BLaER1 (cell line): ENCODE measurements at regions not wholly inside any gene's neighbourhood (a gene's known extent, or its start where the extent isn't known, plus 50 kb on each side); places are given as distances from the start of the nearest gene placed in this dataset.

ENCODE experiments used
- H3K27ac ChIP-seq: shearing (Covaris generic); formaldehyde crosslinking; 2 replicates; pipeline ENCODE4 v1.8.1; 2022
- H3K27me3 ChIP-seq: shearing (Covaris generic); formaldehyde crosslinking; 2 replicates; pipeline ENCODE4 v1.8.1; 2022
- H3K36me3 ChIP-seq: shearing (Covaris generic); formaldehyde crosslinking; 2 replicates; pipeline ENCODE4 v1.8.1; 2022
- H3K4me1 ChIP-seq: shearing (Covaris generic); formaldehyde crosslinking; 2 replicates; pipeline ENCODE4 v1.8.1; 2022
- H3K4me2 ChIP-seq: shearing (Covaris generic); formaldehyde crosslinking; 2 replicates; pipeline ENCODE4 v1.8.1; 2022
- H3K4me3 ChIP-seq: shearing (Covaris generic); formaldehyde crosslinking; 2 replicates; pipeline ENCODE4 v1.8.1; 2022
- H3K9ac ChIP-seq: shearing (Covaris generic); formaldehyde crosslinking; 2 replicates; pipeline ENCODE4 v1.8.1; 2022
- H3K9me3 ChIP-seq: shearing (Covaris generic); formaldehyde crosslinking; 2 replicates; pipeline ENCODE4 v1.8.1; 2022
- H4K20me1 ChIP-seq: shearing (Covaris generic); formaldehyde crosslinking; 2 replicates; pipeline ENCODE4 v1.8.1; 2022
- Cebpa-rat ChIP-seq: shearing (Covaris generic); IDR thresholded peaks from 2 replicates; pipeline ENCODE4 v1.8.1; 2022

DNA sequence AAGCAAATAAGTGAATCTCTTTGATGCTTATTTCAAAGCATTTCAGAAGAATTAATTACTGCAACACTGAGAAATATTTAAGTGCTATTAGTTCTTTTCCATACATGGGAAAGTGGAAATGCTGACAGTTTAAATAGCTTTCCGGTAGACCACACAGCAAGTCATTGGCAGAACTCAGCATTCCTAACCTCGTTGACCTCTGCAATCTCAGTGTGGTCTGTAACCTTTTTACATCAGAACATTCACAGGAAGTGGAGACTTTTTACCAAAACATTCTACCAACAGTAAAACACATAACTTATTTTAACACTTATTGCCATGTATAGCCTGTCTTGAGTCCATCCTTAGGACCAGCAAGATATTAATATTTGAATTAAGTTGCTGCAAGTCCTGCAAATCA lies 249.5 kb upstream of the DCN start:
- H3K36me3 ChIP-seq: no peaks in the 10 kb centered on the region
- H3K4me3 ChIP-seq: no peak overlapping the region
- TF ChIP-seq Cebpa-rat: no peak
- H3K27ac ChIP-seq: no peak overlapping the region
- H3K9me3 ChIP-seq: no peaks in the 10 kb centered on the region
- H3K9ac ChIP-seq: no peak overlapping the region
- H4K20me1 ChIP-seq: no peaks in the 10 kb centered on the region
- no peak overlapping the region for H3K4me2 ChIP-seq
- no peaks in the 10 kb centered on the region for H3K4me1 ChIP-seq
- no peaks in the 10 kb centered on the region for H3K27me3 ChIP-seq

DNA sequence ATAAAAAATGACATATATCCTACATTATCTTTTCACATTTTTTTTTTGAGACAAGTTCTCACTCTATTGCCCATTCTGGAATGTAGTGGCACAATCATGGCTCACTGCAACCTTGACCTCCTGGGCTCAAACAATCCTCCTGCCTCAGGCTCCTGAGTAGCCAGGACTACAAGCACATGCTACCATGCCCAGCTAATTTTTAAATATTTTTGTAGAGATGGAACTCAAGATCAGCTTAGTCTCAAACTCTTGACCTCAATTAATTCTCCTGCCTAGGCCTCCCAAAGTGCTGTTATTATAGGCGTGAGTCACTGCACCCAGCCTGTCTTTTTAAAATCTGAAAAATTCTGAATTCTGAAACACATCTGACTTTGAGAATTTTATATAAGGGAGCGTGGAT lies 241.9 kb upstream of the DCN start:
- Histone ChIP-seq H3K27ac (no peak overlapping the region), H3K9me3 (no peaks in the 10 kb centered on the region), H3K36me3 (no peaks in the 10 kb centered on the region), H3K27me3 (no peaks in the 10 kb centered on the region), H3K4me3 (no peak overlapping the region), H3K9ac (no peak overlapping the region), H3K4me1 (no peaks in the 10 kb centered on the region), H4K20me1 (no peaks in the 10 kb centered on the region), H3K4me2 (no peak overlapping the region)
- no peak for TF ChIP-seq Cebpa-rat

DNA sequence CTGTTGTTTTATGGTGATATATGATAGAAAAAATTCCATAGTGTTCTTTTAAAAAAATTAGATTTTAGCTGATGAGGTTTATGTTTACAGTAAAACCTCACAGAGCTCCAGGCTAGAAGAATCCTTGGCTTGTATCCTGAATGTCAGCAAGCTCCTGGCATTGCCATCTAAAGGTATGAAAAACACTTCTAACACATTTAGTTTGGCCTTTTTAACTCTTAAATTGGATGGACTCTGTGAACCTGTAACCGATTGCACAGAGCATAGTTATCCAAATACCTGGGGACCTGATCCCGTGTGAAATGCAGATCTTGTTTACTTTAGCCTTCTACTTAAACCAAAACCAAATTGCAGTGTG lies 241.1 kb upstream of the DCN start:
- H3K27me3 ChIP-seq: no peaks in the 10 kb centered on the region
- no peak for TF ChIP-seq Cebpa-rat
- no peak overlapping the region for H3K4me2 ChIP-seq
- no peaks in the 10 kb centered on the region for H3K9me3 ChIP-seq
- H3K4me3 ChIP-seq: no peak overlapping the region
- H4K20me1 ChIP-seq: no peaks in the 10 kb centered on the region
- H3K27ac ChIP-seq: no peak overlapping the region
- H3K9ac ChIP-seq: no peak overlapping the region
- no peaks in the 10 kb centered on the region for H3K4me1 ChIP-seq
- H3K36me3 ChIP-seq: no peaks in the 10 kb centered on the region

DNA sequence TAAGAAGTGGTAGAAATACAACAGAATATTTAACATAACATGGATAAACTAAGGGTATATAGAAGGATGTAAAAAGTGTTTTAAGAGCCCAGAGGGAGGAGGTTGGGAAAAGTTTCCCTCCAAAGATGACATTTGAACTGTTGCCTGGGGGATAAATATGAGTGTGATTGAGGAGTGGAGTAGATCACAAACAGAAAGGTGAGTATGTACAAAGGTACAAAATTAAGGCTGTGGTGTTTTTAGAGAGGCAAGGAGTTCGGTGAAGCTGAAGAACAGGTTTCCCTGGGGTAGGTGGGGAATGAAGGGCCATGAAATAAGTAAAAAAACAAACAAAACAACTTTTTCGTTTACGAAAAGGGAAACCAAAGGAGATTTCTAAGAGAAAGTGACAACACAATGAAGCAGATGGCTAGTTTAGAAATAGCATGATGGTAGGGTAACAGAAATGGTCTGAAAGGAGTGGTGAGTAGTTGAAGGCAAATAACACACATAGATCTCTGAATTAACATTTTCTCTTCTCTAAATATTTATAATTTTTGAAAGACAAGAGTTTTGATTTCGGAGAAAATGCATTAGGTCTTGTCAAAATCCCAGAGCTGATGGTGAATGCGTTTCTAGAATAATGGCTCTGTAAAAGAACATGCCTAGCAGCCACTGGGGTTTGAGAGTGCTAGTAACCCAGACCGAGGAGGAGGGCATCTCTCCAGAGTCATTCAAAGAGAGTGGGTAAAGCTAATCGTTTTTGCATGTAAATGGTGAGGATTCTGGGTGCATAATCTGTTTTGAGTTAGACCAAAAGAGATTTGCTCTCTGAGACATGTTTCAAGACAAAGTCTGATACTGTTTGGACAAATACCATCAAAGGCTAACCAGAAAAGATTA lies 240.4 kb upstream of the DCN start:
- H3K4me1 ChIP-seq: no peaks in the 10 kb centered on the region
- no peak overlapping the region for H3K27ac ChIP-seq
- no peak overlapping the region for H3K4me3 ChIP-seq

DNA sequence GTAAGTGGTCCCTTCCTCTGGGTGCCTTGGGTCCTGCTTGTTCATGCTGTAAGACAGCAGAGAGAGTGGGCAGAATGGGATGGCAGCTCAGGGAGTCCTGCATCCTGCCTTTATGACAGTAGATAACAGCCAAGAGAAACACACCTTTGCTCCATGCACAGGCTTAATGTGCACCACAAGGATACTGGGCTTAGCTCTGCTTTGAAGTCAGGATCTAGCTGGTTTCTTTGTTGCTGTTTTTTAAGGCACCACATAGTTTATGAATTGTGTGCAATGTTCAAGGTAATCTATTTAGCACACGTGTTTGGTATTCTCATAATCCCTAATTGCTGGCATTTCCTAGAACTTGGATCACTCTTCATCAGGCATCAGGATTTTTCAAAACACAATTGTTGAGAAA lies 239.5 kb upstream of the DCN start:
- no peak for TF ChIP-seq Cebpa-rat
- Histone ChIP-seq H3K4me2 (no peak overlapping the region), H3K9ac (no peak overlapping the region), H3K27ac (no peak overlapping the region), H3K36me3 (no peaks in the 10 kb centered on the region), H3K9me3 (no peaks in the 10 kb centered on the region), H3K4me3 (no peak overlapping the region), H3K27me3 (no peaks in the 10 kb centered on the region), H3K4me1 (no peaks in the 10 kb centered on the region), H4K20me1 (no peaks in the 10 kb centered on the region)

More for the DNA sequence above, 240.4 kb upstream of the DCN start:
- Histone ChIP-seq H3K36me3 (no peaks in the 10 kb centered on the region), H3K27me3 (no peaks in the 10 kb centered on the region), H3K9me3 (no peaks in the 10 kb centered on the region), H3K9ac (no peak overlapping the region), H3K4me2 (no peak overlapping the region), H4K20me1 (no peaks in the 10 kb centered on the region)
- TF ChIP-seq Cebpa-rat: no peak

DNA sequence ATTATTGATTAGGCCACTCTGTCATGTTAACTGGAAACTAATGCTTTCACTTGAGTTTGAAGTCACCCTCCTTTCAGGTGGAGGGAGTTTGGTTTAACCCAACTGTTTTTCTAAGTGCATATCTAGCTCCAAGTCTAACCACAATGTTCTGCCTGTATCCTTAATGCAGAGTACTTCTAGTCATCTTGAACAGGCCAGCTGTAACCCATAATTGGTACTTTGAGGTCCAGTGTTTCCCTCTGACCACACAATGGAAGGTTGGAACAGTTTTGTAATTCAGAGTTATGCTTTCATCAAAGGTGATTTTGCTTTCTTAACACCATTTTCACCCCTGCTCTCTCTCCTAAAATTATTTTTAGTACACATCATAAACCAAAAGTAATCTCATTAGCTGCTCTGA lies 237.2 kb upstream of the DCN start:
- Histone ChIP-seq H3K4me2 (no peak overlapping the region), H3K36me3 (no peaks in the 10 kb centered on the region), H3K9me3 (no peaks in the 10 kb centered on the region), H3K4me3 (no peak overlapping the region), H4K20me1 (no peaks in the 10 kb centered on the region), H3K9ac (no peak overlapping the region), H3K27ac (no peak overlapping the region), H3K27me3 (no peaks in the 10 kb centered on the region), H3K4me1 (no peaks in the 10 kb centered on the region)
- TF ChIP-seq Cebpa-rat: no peak

DNA sequence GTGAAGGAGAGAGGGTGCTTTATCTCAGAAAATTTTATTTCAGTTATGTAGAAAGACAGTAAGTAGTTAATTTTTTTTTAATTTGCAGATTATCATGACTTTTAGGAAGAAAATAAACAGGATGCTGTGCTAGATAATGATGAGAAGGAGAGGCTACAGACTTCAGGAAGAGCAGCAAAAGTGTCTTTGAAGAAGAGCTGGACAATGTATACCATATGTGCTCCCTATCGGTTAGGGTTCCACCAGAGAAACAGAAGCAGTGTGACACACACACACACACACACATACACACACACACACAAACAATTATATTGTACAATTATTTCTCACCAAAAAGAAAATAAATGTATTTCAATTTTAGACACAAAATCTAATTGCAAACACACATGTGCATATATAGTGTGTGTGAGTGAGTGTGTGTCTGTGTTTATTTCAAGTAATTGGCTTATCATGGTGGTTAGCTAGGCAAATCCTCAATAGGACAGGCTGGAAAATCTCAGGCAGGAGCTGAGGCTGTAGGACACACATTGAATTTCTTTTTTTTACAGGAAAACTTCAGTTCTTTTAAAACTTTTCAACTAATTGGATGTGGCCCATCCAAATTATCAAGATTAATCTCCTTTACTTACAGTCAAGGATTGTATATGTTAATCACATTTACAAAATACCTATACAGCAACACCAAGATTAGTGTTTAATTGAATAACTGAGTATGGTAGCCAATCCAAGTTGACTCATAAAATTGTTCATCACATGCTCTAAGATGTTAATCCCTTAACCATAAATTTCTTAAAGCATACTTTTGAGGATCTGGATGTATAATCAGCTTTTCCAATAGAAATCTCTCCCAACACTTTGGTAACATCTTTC lies 235.8 kb upstream of the DCN start:
- TF ChIP-seq Cebpa-rat: no peak
- Histone ChIP-seq H3K27ac (no peak overlapping the region), H3K36me3 (no peaks in the 10 kb centered on the region), H3K4me3 (no peak overlapping the region), H3K4me1 (no peaks in the 10 kb centered on the region), H3K9ac (no peak overlapping the region), H3K4me2 (no peak overlapping the region), H4K20me1 (no peaks in the 10 kb centered on the region), H3K27me3 (no peaks in the 10 kb centered on the region), H3K9me3 (no peaks in the 10 kb centered on the region)

DNA sequence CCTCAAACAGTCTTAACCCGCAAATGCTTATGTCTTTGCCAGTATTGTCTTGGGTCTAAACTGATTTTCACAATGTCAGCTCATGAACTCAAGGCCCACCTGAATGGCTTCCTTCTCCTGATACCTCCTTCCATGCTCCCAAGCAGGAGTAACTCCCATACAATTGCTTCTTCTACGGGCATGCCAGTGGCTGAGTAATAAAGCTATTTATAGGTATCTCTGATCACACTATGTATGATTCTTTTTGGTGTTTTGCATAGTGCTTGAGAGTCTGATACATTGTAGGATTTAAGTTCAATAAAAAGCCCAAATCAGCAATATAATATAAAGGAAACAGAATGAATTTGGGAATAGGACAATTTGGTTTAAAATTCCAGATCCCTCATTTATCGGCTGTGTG lies 235.0 kb upstream of the DCN start:
- Histone ChIP-seq H3K27ac (no peak overlapping the region), H3K27me3 (no peaks in the 10 kb centered on the region), H3K36me3 (no peaks in the 10 kb centered on the region), H3K9ac (no peak overlapping the region), H3K9me3 (no peaks in the 10 kb centered on the region), H3K4me1 (no peaks in the 10 kb centered on the region), H3K4me2 (no peak overlapping the region), H4K20me1 (no peaks in the 10 kb centered on the region), H3K4me3 (no peak overlapping the region)
- TF ChIP-seq Cebpa-rat: no peak

DNA sequence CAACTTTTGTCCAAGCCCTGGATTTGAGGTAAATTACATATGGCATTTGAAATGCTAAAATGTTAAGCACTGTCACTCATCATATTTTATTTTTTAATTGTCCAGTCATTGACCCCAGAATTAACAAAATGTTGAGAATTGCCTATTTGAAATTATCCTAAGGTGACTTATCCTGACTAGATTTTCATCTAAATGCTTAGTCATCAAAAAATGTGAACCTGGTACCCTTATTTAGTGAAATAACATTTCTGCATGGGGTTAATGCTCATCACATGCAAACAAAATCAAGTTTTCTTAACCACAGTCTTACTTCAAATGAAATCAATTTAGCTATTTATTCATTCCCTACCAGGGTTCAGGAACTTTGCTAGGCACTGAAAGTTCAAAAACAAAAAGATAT lies 232.0 kb upstream of the DCN start:
- Histone ChIP-seq H3K4me1 (no peaks in the 10 kb centered on the region), H4K20me1 (no peaks in the 10 kb centered on the region), H3K36me3 (no peaks in the 10 kb centered on the region), H3K9ac (no peak overlapping the region), H3K4me2 (no peak overlapping the region), H3K9me3 (no peaks in the 10 kb centered on the region), H3K4me3 (no peak overlapping the region), H3K27me3 (no peaks in the 10 kb centered on the region), H3K27ac (no peak overlapping the region)
- TF ChIP-seq Cebpa-rat: no peak
